ENCODE measurements at regions not wholly inside any gene's neighbourhood (a gene's known extent, or its start where the extent isn't known, plus 50 kb on each side); places are given as distances from the start of the nearest gene placed in this dataset.
A peak's percentile ranks its signal among the peaks of the same experiment; 100 is the strongest.

DNA sequence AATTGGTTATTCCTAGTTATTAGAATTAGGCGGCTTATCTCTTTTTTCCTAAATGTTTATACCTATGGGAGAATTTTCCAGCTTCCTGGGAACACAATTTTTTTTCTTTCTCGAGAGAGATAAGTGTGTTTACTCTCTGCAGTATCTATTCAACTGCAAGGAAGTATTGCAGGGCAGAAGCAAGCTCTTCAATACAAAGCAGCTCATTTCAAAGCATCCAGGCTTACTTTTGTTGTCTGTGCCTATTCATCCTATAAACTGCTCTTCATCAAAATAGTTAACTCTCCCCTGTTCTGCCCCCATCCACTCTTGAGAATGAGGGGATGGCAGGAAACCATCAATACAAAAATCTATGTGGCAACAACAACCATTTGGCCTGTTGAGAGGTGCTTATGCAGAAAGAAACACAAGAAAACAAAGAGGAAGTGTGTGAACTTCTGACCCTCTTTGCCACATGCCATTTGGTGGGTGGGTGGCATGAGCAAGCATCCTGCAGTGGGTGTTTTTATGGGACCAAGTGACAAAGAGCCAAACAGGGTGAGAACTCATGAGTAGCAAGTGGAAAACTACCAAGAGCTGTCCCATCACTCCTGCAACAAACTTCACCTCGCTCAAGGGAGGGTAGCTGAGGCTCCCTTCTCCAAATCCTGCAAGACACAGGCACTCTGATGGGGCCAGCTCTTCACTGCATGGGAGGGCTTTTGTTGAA lies 50.6 kb upstream of the MRPS6 start:
- peak; percentile 56 for DNase-seq

DNA sequence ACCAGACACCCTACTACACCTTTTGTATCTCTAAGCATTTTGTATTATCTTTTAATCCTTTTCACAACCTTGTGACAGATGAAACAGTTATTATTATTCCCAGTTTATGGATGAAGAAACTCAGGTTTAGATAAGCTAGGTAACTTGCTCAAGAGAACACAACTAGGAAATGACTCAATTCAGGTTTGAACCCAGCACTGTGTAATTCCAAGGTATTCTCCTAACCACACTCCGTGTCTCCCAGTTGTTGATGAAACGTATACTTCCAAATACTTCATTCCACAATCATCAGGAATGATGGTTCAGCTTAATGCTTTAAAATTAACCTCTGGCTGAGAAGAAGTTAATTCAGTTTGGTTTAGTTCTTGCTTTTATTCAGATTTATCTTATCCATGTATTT lies 51.7 kb upstream of the MRPS6 start:
- DNase-seq, result no peak

DNA sequence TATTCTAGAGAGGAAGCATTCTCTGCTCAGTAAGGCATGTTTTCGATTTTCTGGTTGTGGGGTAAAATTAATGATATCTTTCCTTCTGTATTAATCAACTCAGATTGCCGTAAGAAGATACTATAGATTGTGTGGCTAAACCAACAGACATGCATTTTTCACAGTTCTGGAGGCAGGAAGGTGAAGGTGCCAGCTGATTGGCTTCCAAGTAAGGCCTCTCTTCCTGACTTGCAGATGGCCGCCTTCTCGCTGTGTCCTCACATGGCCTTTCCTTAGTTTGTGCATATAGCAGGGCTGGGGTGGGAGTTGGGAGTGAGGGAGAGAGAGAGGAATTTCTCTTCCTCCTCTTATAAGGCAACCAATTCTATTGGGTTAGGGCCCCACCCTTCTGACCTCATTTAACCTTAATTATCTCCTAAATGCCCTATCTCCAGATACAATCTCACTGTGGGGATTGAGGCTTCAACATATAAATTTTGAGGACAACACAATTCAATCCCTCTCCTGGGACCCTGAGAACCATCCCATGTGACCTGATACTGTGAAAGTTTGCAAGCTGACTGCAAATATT lies 52.3 kb upstream of the MRPS6 start:
- DNase-seq, result no peak

DNA sequence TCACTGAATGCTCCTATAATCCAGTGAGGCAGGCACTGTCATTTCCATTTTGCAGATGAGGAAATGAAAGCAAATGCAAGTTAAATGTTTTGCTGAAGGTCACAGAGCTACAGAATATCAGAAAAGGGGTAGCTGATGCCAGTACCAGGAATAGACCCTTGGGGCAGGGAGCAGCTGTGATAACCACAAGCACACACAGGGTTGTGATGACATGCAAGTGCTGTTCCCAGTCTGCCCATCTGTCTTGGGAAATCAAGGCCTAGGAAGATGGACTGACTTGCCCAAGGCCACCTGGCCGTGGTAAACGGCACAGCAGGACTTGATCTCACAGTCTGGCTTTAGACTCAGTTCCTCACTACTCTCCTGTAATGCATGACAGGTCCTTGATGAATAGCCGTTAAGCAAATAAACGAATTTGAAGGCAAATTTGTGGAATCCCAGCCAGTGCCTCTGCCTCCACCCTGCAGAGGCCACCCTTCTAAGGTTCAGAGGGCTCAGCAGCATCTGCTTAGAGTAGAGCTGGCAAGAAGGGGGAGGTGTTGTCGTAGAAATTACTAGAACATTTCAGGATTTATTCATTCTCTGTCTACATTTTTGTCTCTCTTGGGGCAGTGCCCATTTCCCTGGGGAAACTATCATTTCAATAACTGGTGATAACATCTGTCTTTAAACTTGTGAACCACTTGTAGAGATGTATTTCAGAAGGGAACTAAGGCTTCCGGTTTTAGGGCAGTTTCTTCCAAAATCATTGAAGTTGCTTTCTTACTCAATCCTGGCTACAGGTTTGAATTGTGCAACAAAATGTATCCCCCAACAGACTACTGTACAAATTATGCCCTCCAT lies 53.2 kb upstream of the MRPS6 start:
- DNase-seq, result no peak

DNA sequence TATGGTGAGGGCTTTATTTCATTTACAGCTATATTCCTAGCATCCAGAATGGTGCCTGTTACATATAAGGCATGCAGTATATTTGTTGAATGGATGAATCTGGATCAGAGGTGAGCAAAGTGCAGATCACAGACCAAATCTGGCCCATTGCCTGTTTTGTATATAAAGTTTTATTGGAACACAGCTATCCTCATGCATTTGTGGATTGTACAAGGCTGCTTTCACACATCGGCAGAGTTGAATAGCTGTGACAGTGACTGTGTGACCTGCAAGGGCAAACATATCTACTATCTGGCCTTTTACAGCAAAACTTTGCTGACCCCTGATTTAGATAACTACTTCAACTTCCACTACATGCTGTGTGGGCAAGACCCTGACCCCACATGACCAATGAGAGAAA lies 54.0 kb upstream of the MRPS6 start:
- no peak for DNase-seq

DNA sequence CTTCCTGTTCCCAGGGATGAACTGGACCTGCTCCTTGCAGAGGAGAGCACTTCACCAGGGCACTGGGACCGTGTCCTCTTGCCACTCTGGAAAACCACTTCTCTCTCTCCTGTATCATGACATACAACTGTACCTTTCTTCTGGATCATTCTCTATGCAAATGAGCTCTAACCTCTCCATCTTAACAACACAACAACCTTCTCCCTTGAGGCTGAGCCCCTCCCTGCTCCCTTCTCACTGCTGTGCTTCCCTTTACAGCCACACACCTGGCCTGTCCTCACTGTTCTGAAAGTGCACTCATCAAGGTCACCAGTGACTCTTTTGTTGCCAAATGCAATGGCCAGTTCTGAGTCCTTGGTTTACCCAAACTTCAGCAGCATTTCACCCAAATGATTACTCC lies 54.5 kb upstream of the MRPS6 start:
- DNase-seq, result no peak

DNA sequence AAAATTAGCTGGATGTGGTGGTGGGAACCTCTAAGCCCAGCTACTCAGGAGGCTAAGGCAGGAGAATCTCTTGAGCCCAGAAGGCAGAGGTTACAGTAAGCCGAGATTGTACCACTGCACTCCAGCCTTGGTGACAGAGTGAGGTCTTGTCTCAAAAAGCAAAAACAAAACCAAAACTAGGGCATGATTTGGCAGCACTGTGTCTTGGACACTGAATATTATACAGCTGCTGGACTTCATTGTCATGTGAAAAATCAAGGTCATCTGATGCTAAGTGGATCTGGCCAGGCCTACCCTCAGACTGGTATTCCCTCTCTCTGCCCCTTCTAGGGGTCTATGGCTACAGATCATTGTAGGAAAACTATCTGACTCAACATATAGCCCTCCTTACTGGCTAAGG lies 55.2 kb upstream of the MRPS6 start:
- DNase-seq, result no peak

DNA sequence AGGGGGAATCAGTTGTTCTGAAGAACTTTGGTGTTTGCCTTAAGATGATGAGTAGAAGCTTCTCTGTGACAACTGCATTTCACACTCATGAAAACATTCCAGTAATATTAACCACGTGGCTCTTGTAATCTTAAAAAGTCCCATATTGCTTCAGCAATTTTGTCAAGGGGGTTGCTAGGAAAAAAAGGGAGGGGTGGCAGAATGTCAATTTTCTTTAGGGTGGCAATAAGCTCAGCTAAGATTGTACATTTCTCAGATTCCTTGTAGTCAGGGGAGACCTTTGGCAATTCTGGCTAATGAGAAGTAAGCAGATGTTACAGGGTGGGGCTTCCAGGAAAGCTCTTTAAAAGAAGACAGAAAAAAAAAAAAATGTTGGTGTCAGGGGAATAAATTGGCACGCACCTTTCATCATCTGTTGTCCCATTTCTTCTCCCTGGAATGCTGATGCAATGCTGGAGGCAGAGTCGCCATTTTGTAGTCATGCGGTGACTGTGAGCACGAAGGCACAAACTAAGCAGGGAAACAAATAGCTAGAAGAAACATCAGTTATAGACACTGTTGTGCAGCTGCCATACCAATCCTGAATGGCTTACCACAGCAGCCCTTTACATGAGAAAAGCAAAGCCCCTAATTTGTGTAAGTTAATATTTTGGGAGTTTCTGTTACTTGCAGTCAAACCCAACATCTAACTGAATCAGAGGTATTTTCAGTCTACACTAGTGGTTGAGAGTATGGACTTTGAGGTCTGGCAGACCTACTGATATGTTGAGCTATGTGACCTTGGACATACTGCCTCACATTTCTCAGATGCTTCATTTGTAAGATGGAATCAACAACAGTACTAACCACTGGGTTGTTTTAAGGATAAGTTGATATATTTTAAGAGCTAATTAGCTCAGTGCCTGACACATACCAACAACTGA lies 56.1 kb upstream of the MRPS6 start:
- DNase-seq, result no peak

DNA sequence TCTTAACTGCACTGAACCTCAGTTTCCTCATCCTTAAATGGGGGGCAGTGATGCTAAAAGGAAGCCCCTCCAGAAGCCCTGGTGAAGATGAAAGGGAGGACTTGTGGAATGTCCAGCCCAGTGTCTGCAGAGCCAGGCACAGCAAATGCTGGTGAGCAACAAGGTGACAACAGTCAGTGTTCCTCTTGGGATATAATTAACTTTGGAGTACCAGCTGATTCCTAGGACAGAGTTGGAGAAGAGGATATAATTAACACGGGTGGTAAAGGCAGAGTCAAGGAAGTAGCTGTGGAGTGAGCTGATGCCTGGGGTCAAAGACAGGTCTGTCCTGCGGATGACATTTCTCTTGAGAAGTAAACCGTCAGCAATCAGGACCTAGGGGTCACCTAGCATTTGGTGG lies 60.7 kb upstream of the MRPS6 start:
- no peak for DNase-seq

DNA sequence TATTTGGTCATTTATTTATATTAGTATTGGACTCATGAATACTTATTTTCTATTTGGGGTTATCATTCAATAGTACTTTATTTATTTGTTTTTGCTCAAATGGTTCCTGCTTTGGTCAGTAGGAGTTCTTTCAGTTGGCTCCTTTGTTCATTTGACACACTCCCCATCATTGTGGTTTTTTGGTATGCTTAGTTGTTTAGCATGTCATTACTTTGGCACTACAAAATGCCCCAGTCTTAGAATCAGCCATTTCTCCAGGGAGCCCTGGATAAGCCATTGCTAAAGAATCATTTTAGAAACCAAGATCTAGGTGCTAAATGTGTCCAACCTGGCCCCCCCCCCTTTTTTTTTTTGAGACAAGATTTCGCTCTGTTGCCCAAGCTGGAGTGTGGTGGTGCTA lies 61.7 kb upstream of the MRPS6 start:
- DNase-seq, result no peak

DNA sequence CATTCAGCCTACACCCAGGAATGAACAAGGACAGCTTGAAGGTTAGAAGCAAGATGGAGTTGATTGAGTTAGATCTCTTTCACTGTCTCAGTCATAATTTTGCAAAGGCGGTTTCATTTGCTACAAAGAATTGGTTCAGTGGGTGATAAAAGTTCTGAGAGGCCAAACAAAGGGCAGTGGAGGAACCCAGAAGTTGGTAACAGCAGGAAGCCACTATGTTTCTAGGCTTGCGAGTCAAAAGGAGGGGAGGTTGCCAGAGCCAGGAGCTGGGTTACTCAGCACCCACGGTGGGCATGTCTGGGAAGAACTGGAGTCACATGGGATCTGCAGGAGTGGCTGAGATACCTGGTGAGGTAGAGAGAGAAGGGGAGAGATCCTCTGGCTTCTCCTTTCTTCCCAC lies 64.2 kb upstream of the MRPS6 start:
- no peak for DNase-seq

DNA sequence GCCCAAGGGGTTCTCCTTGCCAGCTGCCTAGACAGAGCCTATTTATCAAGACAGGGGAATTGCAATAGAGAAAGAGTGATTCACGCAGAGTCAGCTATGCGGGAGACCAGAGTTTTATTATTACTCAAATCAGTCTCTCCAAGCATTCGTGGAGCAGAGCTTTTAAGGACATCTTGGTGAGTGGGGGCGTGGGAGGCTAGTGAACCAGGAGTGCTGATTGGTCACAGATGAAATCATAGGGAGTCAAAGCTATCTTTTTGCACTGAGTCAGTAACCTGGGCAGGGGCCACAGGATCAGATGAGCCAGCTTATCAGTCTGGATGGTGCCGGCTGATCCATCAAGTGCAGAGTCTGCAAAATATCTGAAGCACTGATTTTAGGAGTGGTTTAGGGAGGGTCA lies 64.8 kb upstream of the MRPS6 start:
- DNase-seq, result peak; percentile 76

DNA sequence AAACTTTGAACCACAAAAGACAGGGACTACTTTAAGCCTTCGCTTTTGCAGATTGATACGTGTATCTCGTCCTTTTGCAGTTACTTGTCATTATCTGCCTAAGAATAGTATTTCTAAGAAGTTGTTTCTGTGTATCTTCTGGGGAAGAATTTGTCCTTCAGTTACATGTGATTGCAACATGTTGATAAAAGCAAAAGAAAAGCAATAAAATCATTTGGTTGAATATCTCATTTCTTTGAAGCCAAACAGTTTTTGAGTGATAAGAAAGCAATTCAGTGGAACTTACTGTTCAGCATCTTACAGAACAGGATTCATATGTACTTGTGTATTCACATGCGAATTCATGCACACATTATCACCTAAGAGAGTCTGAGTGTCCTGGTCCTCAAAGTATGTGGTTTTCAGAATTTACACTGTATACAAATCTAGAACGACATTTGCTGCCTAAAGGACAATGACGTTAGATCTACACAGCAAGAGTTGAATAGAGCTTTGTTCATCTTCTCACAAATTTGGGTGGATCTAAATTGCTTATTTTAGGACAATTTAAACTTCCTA lies 66.7 kb upstream of the MRPS6 start:
- DNase-seq, result no peak

DNA sequence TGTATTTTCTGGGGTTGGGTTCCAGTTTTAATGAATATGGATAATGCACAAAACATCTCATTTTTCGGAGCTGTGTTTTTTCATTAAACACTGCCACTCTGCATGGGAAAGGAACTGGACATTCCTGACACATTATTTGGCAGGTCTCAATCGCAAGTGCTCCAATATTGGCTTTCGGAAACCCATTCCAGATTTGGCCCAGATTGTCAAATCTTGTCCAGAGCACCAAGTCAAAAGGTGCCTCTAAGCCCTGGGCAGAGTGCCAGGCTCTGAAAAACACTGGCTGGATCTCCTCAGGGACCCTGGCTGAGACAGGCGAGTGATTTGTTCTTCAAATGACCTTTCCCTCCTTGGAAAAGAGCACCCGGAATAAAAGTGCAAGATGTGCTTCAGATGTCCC lies 68.4 kb upstream of the MRPS6 start:
- DNase-seq, result no peak

DNA sequence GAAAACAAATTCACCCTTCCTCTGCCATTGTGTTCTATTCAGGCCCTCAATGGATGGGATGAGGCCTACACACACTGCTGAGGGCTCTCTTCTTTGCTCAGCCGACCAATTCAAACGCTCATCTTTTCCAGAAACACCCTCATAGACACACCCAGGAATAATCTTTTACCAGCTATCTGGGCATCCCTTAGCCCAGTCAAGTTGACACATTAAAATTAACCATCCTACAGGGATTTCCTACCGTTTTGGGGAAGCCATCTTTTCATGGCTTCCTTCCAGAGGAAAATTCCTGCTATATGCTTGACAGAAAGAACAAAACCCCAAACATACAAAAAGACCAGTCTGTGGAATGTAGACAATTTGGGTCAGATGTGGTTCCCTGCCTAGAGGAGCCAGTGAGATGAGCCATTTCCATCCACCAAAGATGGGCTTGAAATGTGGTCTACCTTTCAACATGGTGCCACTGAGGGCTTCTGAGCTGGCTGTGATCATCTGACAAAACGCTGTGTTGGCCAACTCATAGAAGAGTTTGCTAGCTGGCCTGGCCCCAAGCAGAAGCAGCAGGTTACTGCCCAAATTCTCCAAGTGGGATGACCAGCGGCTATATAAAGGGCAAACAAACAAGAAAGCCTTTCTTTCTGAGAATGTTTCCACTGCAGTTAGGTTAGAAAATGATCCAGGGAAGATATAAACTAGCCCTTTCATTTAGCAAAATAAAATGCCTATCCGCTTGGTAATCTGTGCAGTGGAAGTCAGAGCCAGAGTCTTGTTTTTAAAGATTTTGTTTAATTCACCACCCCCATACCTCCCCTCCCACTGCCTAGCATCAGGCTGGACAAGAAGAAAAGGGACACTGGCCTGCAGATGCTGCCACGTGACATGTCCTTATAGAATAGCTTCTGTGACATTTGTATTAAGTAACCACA lies 69.1 kb upstream of the MRPS6 start:
- no peak for DNase-seq

DNA sequence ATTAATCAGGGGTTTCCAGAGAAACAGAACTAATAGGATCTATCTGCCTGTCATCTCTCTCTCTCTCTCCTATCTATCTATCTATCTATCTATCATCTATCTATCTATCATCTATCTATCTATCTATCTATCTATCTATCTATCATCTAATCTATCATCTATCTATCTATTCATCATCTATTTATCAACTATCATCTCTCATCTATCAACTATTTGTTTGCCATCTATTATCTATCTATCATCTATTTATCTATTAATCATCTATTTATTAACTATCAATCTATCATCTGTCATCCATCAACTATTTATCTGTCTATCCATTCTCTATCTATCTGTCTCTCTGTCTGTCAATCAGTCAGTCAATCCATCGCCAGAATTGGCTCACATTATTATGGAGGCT lies 70.0 kb upstream of the MRPS6 start:
- DNase-seq, result no peak

DNA sequence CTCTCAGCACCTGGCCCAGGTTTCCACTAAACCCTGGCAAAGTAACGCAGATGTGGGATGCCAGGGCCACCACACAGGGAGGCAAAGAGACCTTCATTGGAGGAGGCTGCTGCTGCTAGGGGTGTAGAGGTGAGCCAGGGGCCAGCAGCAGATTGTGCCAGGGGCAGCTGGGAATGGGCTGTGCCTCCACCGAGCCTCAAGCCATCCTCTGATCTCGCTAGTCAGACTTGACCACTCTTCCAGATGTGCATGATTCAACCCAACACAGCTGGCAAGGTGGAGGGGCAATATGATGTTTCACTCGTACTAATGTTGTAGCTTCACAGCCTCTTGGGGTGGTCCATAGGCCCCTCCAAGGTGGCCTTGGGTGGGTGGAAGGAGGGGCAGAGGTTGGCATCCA lies 73.0 kb upstream of the MRPS6 start:
- DNase-seq, result no peak

DNA sequence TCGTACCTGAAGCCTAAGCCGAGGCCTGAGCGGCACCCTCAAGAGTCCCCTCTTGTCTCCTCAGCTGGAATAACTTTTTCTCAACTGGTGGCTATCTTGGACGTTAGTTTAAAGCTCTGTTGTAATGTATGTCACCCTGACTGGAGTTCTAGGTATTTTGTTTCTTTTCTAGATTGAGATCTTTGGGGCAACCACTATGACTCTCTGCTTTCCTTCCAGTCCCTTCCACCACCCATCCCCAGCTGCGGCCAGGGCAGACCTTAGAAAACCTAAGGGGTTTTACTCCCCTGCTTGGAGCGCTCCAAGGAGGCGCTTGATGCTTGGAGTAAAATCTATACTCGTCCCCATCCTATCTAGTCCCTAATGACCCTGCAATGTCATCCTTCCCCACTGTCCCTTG lies 74.6 kb upstream of the MRPS6 start:
- DNase-seq, result no peak

DNA sequence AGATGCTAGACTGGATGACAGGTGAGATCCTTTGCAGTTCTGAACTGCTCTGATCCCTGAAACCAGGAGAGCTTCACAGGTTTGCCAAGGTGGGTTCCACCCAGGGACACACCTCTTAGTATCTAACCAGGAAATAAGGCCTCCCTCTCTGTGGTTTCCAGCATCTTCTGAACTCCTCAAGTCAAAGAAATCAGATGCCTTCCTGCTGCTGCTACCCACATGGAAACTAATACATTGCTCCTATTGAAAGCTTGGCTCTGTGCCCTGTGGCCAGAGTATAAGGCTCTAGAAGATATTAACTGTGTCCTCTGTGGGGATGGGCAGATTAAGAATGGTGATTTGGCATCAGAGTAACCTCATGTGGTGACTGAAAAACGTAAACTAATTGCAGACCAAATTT lies 75.0 kb upstream of the MRPS6 start:
- no peak for DNase-seq

DNA sequence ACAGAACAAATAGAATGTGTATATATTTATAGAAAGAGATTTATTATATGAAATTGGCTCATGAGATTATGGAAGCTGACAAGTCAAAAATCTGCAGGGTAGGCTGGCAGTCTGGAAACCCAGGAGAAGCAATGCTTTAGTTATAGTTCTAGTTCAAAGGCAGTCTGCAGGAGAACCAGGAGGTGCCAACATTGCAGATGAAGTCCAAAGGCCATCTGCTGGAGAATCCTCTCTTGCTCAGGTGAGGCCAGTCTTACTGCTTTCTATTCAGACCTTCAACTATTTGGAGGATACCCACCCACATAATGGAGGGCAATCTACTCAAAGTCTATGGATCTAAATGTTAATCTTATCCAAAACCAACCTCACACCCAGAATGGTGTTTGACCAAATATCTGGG lies 75.9 kb upstream of the MRPS6 start:
- no peak for DNase-seq

DNA sequence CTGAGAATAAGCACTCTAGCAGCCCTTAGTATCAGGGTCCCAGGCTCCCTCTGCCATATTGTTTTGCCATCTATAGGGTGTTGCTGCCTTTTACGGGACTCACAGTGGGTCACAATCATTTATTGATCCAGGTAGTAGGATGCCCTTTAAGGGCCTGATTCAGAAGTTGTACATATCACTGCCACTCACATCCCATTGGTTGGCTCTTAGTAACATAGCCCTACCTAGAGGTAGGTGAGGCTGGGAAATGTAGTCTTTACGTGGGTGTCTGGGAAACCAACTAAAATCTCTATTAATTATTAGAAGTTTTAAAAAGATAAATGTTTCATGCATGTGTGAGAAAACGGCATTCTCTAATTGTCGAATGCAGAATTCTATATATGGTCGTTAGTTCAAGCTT lies 78.8 kb upstream of the ATP5PO start:
- no peak for DNase-seq

All from stimulated activated CD4-positive, alpha-beta T cell treated with anti-CD3 and anti-CD28 coated beads, Interleukin-15, amount 100 ng/mL, for 24 hours (primary cell).